ENCODE measurements at regions not wholly inside any gene's neighbourhood (a gene's known extent, or its start where the extent isn't known, plus 50 kb on each side); places are given as distances from the start of the nearest gene placed in this dataset.

DNA sequence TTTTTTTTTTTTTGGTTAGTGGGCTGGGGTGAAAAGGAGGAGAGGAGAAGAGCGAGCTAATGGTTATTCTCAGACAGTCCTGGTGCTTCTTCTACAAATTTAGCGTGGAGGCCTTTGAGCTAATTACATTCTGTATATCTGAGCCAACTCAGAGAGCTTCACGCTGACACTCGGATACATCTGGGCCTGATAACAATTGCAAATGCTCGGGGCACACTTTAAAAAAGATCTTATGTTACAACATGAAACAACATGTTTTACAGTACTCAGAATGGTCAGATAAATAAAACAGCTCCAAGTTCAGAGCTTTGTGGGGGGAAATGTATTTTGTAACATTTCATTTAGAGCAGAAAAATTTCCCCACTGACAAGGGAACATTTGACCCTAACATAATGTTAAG, 966.9 kb upstream of the NR2F2 start:
- TF ChIP-seq, protein P1, sequence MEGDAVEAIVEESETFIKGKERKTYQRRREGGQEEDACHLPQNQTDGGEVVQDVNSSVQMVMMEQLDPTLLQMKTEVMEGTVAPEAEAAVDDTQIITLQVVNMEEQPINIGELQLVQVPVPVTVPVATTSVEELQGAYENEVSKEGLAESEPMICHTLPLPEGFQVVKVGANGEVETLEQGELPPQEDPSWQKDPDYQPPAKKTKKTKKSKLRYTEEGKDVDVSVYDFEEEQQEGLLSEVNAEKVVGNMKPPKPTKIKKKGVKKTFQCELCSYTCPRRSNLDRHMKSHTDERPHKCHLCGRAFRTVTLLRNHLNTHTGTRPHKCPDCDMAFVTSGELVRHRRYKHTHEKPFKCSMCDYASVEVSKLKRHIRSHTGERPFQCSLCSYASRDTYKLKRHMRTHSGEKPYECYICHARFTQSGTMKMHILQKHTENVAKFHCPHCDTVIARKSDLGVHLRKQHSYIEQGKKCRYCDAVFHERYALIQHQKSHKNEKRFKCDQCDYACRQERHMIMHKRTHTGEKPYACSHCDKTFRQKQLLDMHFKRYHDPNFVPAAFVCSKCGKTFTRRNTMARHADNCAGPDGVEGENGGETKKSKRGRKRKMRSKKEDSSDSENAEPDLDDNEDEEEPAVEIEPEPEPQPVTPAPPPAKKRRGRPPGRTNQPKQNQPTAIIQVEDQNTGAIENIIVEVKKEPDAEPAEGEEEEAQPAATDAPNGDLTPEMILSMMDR (IDR thresholded peaks at IDR 0.05) = no peak
- TF ChIP-seq ZFX (IDR thresholded peaks at IDR 0.05; ENCODE audit: borderline replicate concordance) = no peak

All from 22Rv1 (cell line).